ENCODE measurements at regions not wholly inside any gene's neighbourhood (a gene's known extent, or its start where the extent isn't known, plus 50 kb on each side); places are given as distances from the start of the nearest gene placed in this dataset.

DNA sequence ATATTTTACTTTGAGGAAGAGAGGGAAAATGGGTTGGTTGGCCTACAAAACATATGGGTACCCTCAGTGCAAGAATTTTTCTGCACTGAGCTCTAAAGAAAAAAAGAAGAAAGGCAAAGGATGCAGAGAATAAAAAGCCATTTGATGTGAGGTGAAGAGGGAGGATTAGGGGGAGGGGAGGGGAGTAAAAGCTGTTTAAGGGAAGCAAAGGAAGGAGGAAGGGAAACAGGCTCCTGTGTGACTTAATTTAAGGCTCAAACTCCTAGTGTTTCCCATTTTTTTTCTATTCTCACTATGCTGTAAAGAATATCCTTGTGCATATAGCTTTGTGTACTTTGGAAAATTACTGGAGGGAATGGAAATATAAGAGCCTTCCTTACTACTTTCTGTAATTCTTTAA lies 78.7 kb downstream of the NKX2-1 start:
- Histone ChIP-seq H3K4me2 (ENCODE audit: insufficient read depth, low read length) (no peak overlapping the region), H2AFZ (ENCODE audit: low read depth, low read length) (no peak overlapping the region), H4K20me1 (ENCODE audit: insufficient read depth, low read length) (no peaks in the 10 kb centered on the region), H3K27me3 (ENCODE audit: insufficient read depth, low read length, poor library complexity) (peaks cover 26% of the 10 kb centered on the region), H3K27ac (ENCODE audit: low read length) (no peak overlapping the region), H3K79me2 (ENCODE audit: insufficient read depth, low read length) (no peaks in the 10 kb centered on the region), H3K4me1 (ENCODE audit: insufficient read depth, low read length) (no peaks in the 10 kb centered on the region), H3K9ac (ENCODE audit: low read depth, low read length) (no peak overlapping the region), H3K4me3 (ENCODE audit: low read depth in 1 of 2, low read length in 2 of 2) (no peak overlapping the region), H3K36me3 (ENCODE audit: insufficient read depth, low read length) (no peaks in the 10 kb centered on the region), H3K9me3 (ENCODE audit: insufficient read depth, low read length, severe bottlenecking) (no peaks in the 10 kb centered on the region)
- TF ChIP-seq, protein P1, sequence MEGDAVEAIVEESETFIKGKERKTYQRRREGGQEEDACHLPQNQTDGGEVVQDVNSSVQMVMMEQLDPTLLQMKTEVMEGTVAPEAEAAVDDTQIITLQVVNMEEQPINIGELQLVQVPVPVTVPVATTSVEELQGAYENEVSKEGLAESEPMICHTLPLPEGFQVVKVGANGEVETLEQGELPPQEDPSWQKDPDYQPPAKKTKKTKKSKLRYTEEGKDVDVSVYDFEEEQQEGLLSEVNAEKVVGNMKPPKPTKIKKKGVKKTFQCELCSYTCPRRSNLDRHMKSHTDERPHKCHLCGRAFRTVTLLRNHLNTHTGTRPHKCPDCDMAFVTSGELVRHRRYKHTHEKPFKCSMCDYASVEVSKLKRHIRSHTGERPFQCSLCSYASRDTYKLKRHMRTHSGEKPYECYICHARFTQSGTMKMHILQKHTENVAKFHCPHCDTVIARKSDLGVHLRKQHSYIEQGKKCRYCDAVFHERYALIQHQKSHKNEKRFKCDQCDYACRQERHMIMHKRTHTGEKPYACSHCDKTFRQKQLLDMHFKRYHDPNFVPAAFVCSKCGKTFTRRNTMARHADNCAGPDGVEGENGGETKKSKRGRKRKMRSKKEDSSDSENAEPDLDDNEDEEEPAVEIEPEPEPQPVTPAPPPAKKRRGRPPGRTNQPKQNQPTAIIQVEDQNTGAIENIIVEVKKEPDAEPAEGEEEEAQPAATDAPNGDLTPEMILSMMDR (IDR thresholded peaks at IDR 0.05; ENCODE audit: borderline replicate concordance, extremely low read depth, low read length, poor library complexity, severe bottlenecking) = no peak
- TF ChIP-seq EZH2 (IDR thresholded peaks at IDR 0.05; ENCODE audit: borderline replicate concordance, low read depth, low read length, severe bottlenecking) = no peak
- DNase-seq = no peak
- no peak for ATAC-seq (ENCODE audit: insufficient read depth, low read depth)

DNA sequence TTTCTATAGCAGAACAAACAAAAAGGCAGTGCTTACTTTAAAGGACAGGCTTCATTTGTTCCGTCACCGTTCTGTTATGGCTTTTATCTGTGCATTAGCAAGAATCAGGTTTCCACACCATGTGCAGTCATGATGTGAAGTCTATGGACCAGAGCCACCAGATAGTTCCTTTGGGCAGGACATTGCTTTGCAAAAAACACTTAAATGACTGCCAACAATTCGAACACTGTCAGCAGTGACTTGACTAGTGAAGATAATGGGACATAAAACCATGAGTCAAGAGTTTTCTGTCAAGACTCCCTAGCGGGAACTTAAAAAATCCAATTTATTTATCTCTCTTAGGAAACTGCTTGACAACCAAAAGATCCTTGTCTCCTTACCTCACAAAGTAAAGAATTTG lies 80.3 kb downstream of the NKX2-1 start:
- Histone ChIP-seq H3K27me3 (ENCODE audit: insufficient read depth, low read length, poor library complexity) (peaks cover 31% of the 10 kb centered on the region), H3K4me1 (ENCODE audit: insufficient read depth, low read length) (no peaks in the 10 kb centered on the region), H3K9ac (ENCODE audit: low read depth, low read length) (no peak overlapping the region)

DNA sequence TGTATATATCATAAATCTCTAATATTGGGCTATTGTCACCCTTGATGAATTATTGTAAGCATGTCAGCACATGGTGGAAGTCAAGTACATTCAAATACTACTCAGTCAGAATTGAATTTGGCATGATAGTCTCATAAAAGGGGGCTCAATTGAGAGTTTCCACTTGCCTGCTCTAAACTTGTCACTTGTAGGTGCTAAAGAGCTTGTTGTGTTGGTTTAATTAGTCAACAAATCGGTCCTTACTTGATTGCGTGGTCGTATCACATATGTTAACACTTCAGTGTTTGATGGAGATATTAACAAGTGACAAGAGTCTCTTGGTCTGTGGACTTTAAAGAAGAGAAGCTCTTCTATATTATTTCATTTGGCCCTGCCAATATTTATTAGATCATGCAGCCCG lies 81.1 kb downstream of the NKX2-1 start:
- Histone ChIP-seq H3K4me1 (ENCODE audit: insufficient read depth, low read length) (no peaks in the 10 kb centered on the region), H3K36me3 (ENCODE audit: insufficient read depth, low read length) (no peaks in the 10 kb centered on the region), H3K4me3 (ENCODE audit: low read depth in 1 of 2, low read length in 2 of 2) (no peak overlapping the region), H4K20me1 (ENCODE audit: insufficient read depth, low read length) (no peaks in the 10 kb centered on the region), H2AFZ (ENCODE audit: low read depth, low read length) (no peak overlapping the region), H3K27ac (ENCODE audit: low read length) (no peak overlapping the region), H3K27me3 (ENCODE audit: insufficient read depth, low read length, poor library complexity) (peaks cover 31% of the 10 kb centered on the region), H3K4me2 (ENCODE audit: insufficient read depth, low read length) (no peak overlapping the region), H3K9ac (ENCODE audit: low read depth, low read length) (no peak overlapping the region), H3K79me2 (ENCODE audit: insufficient read depth, low read length) (no peaks in the 10 kb centered on the region), H3K9me3 (ENCODE audit: insufficient read depth, low read length, severe bottlenecking) (no peaks in the 10 kb centered on the region)
- TF ChIP-seq, protein P1 (IDR thresholded peaks at IDR 0.05; ENCODE audit: borderline replicate concordance, extremely low read depth, low read length, poor library complexity, severe bottlenecking) = no peak
- no peak for TF ChIP-seq EZH2 (IDR thresholded peaks at IDR 0.05; ENCODE audit: borderline replicate concordance, low read depth, low read length, severe bottlenecking)
- ATAC-seq (ENCODE audit: insufficient read depth, low read depth) (no peak), DNase-seq (no peak)

More for the DNA sequence above, 80.3 kb downstream of the NKX2-1 start:
- Histone ChIP-seq H2AFZ (ENCODE audit: low read depth, low read length) (no peak overlapping the region), H4K20me1 (ENCODE audit: insufficient read depth, low read length) (no peaks in the 10 kb centered on the region), H3K36me3 (ENCODE audit: insufficient read depth, low read length) (no peaks in the 10 kb centered on the region), H3K79me2 (ENCODE audit: insufficient read depth, low read length) (no peaks in the 10 kb centered on the region), H3K4me3 (ENCODE audit: low read depth in 1 of 2, low read length in 2 of 2) (no peak overlapping the region), H3K4me2 (ENCODE audit: insufficient read depth, low read length) (no peak overlapping the region), H3K27ac (ENCODE audit: low read length) (no peak overlapping the region), H3K9me3 (ENCODE audit: insufficient read depth, low read length, severe bottlenecking) (no peaks in the 10 kb centered on the region)
- ATAC-seq (ENCODE audit: insufficient read depth, low read depth) (no peak), DNase-seq (no peak)
- TF ChIP-seq EZH2 (IDR thresholded peaks at IDR 0.05; ENCODE audit: borderline replicate concordance, low read depth, low read length, severe bottlenecking) = no peak
- TF ChIP-seq, protein P1 (IDR thresholded peaks at IDR 0.05; ENCODE audit: borderline replicate concordance, extremely low read depth, low read length, poor library complexity, severe bottlenecking) = no peak

DNA sequence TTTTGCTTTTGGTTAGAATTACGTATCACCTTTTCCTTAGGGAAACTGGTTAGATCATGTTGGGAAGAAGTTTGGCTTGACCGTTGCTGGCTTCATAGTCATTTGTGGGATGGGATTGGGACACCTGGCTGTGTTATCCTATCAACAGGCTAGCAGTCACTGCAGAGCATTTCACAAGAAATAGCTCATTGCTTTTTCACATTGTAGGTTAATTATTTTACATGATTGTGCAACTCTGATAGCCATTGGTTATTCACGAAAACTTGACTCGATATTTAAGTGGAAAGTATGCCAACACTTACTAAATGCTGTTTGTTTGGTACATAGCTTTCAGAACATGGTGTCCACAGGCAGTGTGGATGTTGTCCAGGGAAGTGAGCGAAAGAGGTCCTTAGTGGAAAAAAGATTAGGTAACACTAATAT lies 89.4 kb downstream of the NKX2-1 start:
- Histone ChIP-seq H3K79me2 (ENCODE audit: insufficient read depth, low read length) (no peaks in the 10 kb centered on the region), H3K36me3 (ENCODE audit: insufficient read depth, low read length) (no peaks in the 10 kb centered on the region), H3K27ac (ENCODE audit: low read length) (no peak overlapping the region), H3K4me1 (ENCODE audit: insufficient read depth, low read length) (no peaks in the 10 kb centered on the region), H2AFZ (ENCODE audit: low read depth, low read length) (no peak overlapping the region), H4K20me1 (ENCODE audit: insufficient read depth, low read length) (no peaks in the 10 kb centered on the region), H3K4me2 (ENCODE audit: insufficient read depth, low read length) (no peak overlapping the region), H3K4me3 (ENCODE audit: low read depth in 1 of 2, low read length in 2 of 2) (no peak overlapping the region), H3K9me3 (ENCODE audit: insufficient read depth, low read length, severe bottlenecking) (no peaks in the 10 kb centered on the region), H3K27me3 (ENCODE audit: insufficient read depth, low read length, poor library complexity) (peaks cover 7% of the 10 kb centered on the region), H3K9ac (ENCODE audit: low read depth, low read length) (no peak overlapping the region)
- ATAC-seq (ENCODE audit: insufficient read depth, low read depth) (no peak), DNase-seq (no peak)
- no peak for TF ChIP-seq EZH2 (IDR thresholded peaks at IDR 0.05; ENCODE audit: borderline replicate concordance, low read depth, low read length, severe bottlenecking)
- TF ChIP-seq, protein P1 (IDR thresholded peaks at IDR 0.05; ENCODE audit: borderline replicate concordance, extremely low read depth, low read length, poor library complexity, severe bottlenecking) = no peak

Data from DND-41 (cell line).